Gastrocnemius medialis (tissue), 4 donors: ENCODE measurements at regions not wholly inside any gene's neighbourhood (a gene's known extent, or its start where the extent isn't known, plus 50 kb on each side); places are given as distances from the start of the nearest gene placed in this dataset.

Source experiments
- POLR2A ChIP-seq, 2 donors: fragments of 450-650 bp; IDR thresholded peaks; one replicate each; pipeline ENCODE4 v1.6.1; 2017; ENCODE audit warnings: antibody characterized with exemption in 2 of 2, mild to moderate bottlenecking in 2 of 2, moderate library complexity in 2 of 2
- TF ChIP-seq, protein P1 (sequence below), 5 experiments: fragments of 450-650 bp in 3 of 5; fragments of 200-600 bp in 2 of 5; sonication (generic) in 2 of 5; IDR thresholded peaks in 4 of 5; conservative IDR thresholded peaks in 1 of 5; 1 replicate in 4 of 5; 2 replicates in 1 of 5; pipeline ENCODE4 v1.5.1; 2016 to 2019; ENCODE audit warnings: antibody characterized with exemption in 5 of 5, mild to moderate bottlenecking in 3 of 5, moderate library complexity in 3 of 5

DNA sequence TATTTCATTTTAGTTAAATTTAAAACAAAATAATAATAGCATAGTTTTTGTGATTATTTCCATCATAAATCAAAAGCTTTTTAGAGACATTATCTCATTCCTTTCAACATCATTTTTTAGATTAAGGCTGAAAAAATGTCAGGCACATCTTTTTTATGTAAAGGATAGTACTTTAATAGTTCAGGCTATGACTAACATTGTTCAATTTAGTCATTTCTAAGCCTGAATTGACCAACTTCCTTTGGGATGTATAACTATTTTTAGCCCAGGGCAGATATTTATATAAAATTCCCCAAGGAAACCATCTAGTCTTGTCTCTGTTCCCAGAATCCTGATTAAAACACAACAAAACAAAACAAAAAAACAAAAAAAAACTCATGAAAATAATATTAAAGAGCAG is 145.6 kb upstream of the PCDH18 start:
- TF ChIP-seq, protein P1, sequence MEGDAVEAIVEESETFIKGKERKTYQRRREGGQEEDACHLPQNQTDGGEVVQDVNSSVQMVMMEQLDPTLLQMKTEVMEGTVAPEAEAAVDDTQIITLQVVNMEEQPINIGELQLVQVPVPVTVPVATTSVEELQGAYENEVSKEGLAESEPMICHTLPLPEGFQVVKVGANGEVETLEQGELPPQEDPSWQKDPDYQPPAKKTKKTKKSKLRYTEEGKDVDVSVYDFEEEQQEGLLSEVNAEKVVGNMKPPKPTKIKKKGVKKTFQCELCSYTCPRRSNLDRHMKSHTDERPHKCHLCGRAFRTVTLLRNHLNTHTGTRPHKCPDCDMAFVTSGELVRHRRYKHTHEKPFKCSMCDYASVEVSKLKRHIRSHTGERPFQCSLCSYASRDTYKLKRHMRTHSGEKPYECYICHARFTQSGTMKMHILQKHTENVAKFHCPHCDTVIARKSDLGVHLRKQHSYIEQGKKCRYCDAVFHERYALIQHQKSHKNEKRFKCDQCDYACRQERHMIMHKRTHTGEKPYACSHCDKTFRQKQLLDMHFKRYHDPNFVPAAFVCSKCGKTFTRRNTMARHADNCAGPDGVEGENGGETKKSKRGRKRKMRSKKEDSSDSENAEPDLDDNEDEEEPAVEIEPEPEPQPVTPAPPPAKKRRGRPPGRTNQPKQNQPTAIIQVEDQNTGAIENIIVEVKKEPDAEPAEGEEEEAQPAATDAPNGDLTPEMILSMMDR (IDR thresholded peaks at IDR 0.05 in 4 of 5, conservative IDR thresholded peaks at IDR 0.05 in 1 of 5): no peak
- TF ChIP-seq POLR2A (IDR thresholded peaks at IDR 0.05): no peak
